NB4 (cell line): ENCODE measurements at regions not wholly inside any gene's neighbourhood (a gene's known extent, or its start where the extent isn't known, plus 50 kb on each side); places are given as distances from the start of the nearest gene placed in this dataset.

Source experiments
- MYC ChIP-seq: IDR thresholded peaks from 2 replicates; pipeline ENCODE4 v1.6.1; 2011; ENCODE audit warnings: low read depth, low read length
- POLR2A ChIP-seq: IDR thresholded peaks from 2 replicates; pipeline ENCODE4 v1.6.1; 2011; ENCODE audit warnings: mild to moderate bottlenecking; ENCODE audit not compliant: insufficient read length; ENCODE audit errors: extremely low read depth
- TF ChIP-seq, protein P1 (sequence below): IDR thresholded peaks from one replicate; pipeline ENCODE4 v1.5.1; 2012; ENCODE audit warnings: low read depth, low read length
- TF ChIP-seq, protein P2 (sequence below): IDR thresholded peaks from 2 replicates; pipeline ENCODE4 v1.6.1; 2011; ENCODE audit warnings: low read depth, low read length

DNA sequence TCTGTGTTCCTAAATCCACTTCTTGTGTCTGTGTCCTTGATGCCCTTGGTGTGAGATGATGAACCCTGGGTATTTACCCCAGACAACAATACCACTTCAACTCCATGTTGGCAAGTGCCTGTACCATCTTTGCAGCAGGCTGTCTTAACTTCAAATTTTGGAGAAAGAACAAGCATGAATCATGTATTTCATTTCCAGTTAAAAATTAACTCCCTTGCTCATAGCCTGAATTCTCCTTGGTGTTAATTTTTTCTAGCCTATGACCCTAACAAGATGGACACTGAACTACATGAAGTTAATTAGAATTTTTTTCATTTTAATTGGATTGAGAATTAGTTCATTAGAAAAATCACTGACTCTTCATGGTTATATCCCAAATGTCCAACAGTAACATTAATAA, 267.8 kb upstream of the INTU start:
- TF ChIP-seq, protein P1, sequence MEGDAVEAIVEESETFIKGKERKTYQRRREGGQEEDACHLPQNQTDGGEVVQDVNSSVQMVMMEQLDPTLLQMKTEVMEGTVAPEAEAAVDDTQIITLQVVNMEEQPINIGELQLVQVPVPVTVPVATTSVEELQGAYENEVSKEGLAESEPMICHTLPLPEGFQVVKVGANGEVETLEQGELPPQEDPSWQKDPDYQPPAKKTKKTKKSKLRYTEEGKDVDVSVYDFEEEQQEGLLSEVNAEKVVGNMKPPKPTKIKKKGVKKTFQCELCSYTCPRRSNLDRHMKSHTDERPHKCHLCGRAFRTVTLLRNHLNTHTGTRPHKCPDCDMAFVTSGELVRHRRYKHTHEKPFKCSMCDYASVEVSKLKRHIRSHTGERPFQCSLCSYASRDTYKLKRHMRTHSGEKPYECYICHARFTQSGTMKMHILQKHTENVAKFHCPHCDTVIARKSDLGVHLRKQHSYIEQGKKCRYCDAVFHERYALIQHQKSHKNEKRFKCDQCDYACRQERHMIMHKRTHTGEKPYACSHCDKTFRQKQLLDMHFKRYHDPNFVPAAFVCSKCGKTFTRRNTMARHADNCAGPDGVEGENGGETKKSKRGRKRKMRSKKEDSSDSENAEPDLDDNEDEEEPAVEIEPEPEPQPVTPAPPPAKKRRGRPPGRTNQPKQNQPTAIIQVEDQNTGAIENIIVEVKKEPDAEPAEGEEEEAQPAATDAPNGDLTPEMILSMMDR = no peak
- TF ChIP-seq POLR2A (no peak), MYC (no peak)
- TF ChIP-seq, protein P2, sequence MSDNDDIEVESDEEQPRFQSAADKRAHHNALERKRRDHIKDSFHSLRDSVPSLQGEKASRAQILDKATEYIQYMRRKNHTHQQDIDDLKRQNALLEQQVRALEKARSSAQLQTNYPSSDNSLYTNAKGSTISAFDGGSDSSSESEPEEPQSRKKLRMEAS = no peak
